ENCODE measurements at regions not wholly inside any gene's neighbourhood (a gene's known extent, or its start where the extent isn't known, plus 50 kb on each side); places are given as distances from the start of the nearest gene placed in this dataset.

DNA sequence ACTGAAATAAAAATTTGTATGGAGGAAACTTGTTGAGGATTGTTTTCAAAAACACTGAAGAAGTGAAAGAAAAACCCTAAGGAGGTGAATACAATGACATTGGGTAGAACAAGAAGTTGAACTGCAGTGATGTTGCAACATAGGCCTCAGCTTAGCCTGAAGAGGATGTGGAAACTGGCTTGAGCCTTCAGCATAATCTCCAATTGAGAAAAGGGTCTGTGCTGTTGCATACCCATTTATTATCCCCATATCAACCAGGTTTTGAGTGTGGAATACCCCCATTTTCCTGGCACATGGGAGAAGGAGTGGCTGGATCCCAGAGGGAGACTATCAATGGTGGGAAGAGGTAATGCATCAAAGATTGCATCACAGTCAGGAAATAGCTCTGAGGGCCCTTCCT, 695.0 kb upstream of the HS3ST1 start:
- Mint-ChIP-seq H3K9me3 (peaks cover 49% of the 10 kb centered on the region), H3K4me1 (no peaks in the 10 kb centered on the region), H3K4me3 (no peak overlapping the region), H3K36me3 (peaks cover 21% of the 10 kb centered on the region), H3K27me3 (ENCODE audit: low read depth) (peaks cover 2% of the 10 kb centered on the region; the same call in 1 of the 2 replicates), H3K27ac (no peak overlapping the region)
- DNase-seq (ENCODE audit: low spot score) (no peak), ATAC-seq (no peak)
- TF ChIP-seq ZNF423 (CRISPR knock-in tag; IDR thresholded peaks at IDR 0.05) (no peak), TEAD1 (CRISPR knock-in tag; IDR thresholded peaks at IDR 0.05) (no peak), SOX15 (CRISPR knock-in tag; IDR thresholded peaks at IDR 0.05) (no peak), SMAD3 (CRISPR knock-in tag; IDR thresholded peaks at IDR 0.05; ENCODE audit: borderline replicate concordance) (no peak), ZBTB21 (CRISPR knock-in tag; IDR thresholded peaks at IDR 0.05; ENCODE audit: borderline replicate concordance) (no peak)
- TF ChIP-seq, protein P1, sequence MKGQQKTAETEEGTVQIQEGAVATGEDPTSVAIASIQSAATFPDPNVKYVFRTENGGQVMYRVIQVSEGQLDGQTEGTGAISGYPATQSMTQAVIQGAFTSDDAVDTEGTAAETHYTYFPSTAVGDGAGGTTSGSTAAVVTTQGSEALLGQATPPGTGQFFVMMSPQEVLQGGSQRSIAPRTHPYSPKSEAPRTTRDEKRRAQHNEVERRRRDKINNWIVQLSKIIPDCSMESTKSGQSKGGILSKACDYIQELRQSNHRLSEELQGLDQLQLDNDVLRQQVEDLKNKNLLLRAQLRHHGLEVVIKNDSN (CRISPR knock-in tag; IDR thresholded peaks at IDR 0.05): no peak
- TF ChIP-seq, protein P2, sequence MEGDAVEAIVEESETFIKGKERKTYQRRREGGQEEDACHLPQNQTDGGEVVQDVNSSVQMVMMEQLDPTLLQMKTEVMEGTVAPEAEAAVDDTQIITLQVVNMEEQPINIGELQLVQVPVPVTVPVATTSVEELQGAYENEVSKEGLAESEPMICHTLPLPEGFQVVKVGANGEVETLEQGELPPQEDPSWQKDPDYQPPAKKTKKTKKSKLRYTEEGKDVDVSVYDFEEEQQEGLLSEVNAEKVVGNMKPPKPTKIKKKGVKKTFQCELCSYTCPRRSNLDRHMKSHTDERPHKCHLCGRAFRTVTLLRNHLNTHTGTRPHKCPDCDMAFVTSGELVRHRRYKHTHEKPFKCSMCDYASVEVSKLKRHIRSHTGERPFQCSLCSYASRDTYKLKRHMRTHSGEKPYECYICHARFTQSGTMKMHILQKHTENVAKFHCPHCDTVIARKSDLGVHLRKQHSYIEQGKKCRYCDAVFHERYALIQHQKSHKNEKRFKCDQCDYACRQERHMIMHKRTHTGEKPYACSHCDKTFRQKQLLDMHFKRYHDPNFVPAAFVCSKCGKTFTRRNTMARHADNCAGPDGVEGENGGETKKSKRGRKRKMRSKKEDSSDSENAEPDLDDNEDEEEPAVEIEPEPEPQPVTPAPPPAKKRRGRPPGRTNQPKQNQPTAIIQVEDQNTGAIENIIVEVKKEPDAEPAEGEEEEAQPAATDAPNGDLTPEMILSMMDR (IDR thresholded peaks at IDR 0.05): no peak
- CTCF ChIA-PET: no interaction called here
- POLR2A ChIA-PET: no interaction called here

DNA sequence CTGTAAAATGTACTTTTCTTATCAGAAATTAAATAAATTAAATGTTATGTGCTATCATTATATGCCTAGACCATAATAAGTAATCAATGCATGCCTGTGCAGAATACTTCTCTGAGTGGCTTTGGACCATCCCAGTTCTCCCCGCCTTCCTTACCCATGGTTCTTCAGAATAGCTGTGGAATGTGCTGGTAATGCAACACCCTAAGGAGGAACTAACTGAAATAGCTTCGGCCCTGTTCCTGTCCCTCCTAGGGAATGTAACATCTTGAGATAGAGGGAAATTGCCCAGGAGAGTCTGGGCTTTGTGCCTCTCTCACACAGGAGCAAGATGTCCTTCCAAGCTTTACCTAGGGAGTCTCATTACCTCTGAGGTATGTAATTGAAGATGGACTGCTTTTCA, 693.6 kb upstream of the HS3ST1 start:
- H3K9me3 Mint-ChIP-seq: peaks cover 58% of the 10 kb centered on the region
- DNase-seq (ENCODE audit: low spot score) (no peak), ATAC-seq (no peak)
- CTCF ChIA-PET: no interaction called here
- H3K27me3 Mint-ChIP-seq (ENCODE audit: low read depth): peaks cover 2% of the 10 kb centered on the region; the same call in 1 of the 2 replicates
- H3K36me3 Mint-ChIP-seq: peaks cover 26% of the 10 kb centered on the region
- TF ChIP-seq MYBL2 (CRISPR knock-in tag; IDR thresholded peaks at IDR 0.05) (no peak), NR1H2 (CRISPR knock-in tag; IDR thresholded peaks at IDR 0.05) (no peak), CREM (CRISPR knock-in tag; IDR thresholded peaks at IDR 0.05) (no peak), ATF1 (CRISPR knock-in tag; IDR thresholded peaks at IDR 0.05) (no peak)
- no peak overlapping the region for H3K27ac Mint-ChIP-seq
- POLR2A ChIA-PET: no interaction called here
- H3K4me3 Mint-ChIP-seq: no peak overlapping the region
- H3K4me1 Mint-ChIP-seq: no peaks in the 10 kb centered on the region

DNA sequence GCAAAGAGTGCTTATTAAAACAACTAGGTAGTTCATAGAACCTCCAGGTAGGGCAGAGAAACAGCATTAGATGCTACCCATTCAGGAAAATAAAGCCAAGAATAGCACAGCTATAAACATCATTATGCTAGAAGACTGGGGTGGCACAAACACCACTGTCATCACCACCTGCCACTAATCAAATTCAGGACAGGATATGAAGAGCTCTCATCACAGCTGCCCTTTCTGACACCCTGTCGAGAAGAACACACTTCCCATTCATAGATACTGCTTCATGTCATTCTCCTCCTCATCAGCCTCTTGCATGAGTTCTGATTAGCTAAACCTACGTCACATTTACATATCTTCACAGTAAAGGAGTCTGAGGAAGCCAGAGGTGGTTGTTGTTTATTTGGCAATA, 692.3 kb upstream of the HS3ST1 start:
- Mint-ChIP-seq H3K27me3 (ENCODE audit: low read depth) (no peaks in the 10 kb centered on the region), H3K9me3 (peaks cover 68% of the 10 kb centered on the region), H3K27ac (no peak overlapping the region), H3K36me3 (peaks cover 32% of the 10 kb centered on the region), H3K4me3 (no peak overlapping the region), H3K4me1 (no peaks in the 10 kb centered on the region)
- POLR2A ChIA-PET: no interaction called here
- TF ChIP-seq OVOL2 (CRISPR knock-in tag; IDR thresholded peaks at IDR 0.05; ENCODE audit: borderline replicate concordance): no peak
- ATAC-seq: no peak
- CTCF ChIA-PET: no interaction called here
- DNase-seq (ENCODE audit: low spot score): no peak

DNA sequence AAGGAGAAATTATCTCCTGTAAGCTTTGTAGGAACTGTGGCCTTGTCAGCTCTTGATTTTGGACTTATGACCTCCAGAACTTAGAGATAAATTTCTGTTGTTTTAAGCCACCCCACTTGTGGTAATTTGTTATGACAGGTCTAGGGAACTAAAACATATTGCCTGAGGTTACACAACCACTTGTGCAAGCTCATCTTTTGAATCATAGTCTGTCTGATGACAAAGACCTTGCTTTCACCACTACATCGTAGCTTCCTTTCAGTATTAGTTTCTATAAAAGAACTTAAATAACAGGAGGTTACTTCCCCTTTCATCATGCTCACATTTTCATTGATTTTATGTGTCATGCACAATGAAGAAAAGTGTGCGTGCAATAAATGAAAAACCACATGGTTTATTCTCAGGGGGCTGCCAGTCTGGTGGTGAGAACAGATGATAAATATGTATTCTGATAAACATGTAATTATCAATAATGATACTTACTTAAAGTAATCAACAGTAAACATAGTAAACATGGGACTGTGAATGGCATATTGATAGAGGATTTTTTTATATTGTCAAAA, 690.0 kb upstream of the HS3ST1 start:
- Mint-ChIP-seq H3K36me3 (peaks cover 49% of the 10 kb centered on the region), H3K4me3 (no peak overlapping the region)
- POLR2A ChIA-PET: no interaction called here

More for the DNA sequence above, 690.0 kb upstream of the HS3ST1 start:
- Mint-ChIP-seq H3K27ac (no peak overlapping the region), H3K27me3 (ENCODE audit: low read depth) (no peaks in the 10 kb centered on the region), H3K4me1 (no peaks in the 10 kb centered on the region), H3K9me3 (peaks cover 78% of the 10 kb centered on the region)
- TF ChIP-seq EMX1 (CRISPR knock-in tag; IDR thresholded peaks at IDR 0.05): no peak
- TF ChIP-seq, protein P1 (CRISPR knock-in tag; IDR thresholded peaks at IDR 0.05): no peak
- no peak for TF ChIP-seq ZNF416 (CRISPR knock-in tag; IDR thresholded peaks at IDR 0.05)
- TF ChIP-seq, protein P3, sequence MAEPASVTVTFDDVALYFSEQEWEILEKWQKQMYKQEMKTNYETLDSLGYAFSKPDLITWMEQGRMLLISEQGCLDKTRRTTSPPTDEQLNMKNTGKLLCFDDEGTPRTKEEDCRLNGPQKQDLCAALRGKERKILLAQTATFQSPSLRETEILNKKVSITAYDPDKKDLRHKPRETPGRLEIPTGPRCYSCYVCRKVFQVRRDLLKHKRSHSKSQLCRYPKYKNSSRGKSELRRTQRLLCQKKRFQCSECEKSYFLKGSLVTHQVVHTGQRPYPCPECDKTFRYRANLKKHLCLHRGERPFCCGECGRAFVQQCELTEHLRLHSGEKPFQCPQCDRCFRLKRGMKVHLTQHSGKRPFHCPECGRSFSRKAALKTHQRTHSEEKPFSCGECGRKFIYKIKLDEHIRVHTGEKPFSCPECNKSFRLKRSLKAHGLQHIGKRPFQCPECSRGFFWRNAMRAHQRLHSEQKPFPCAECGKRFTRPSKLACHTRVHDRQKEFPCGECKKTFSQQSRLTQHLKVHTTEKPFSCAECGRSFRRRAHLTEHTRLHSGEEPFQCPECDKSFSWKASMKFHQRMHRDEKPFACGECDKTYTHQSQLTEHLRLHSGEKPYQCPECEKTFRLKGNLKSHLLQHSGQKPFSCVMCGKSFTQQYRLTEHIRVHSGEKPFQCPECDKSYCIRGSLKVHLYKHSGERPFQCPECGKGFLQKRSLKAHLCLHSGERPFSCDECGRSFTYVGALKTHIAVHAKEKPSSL (CRISPR knock-in tag; conservative IDR thresholded peaks at IDR 0.05): no peak
- TF ChIP-seq ZNF317 (CRISPR knock-in tag; IDR thresholded peaks at IDR 0.05; ENCODE audit: borderline replicate concordance, low read depth): no peak
- TF ChIP-seq FOXP1 (CRISPR knock-in tag; IDR thresholded peaks at IDR 0.05; ENCODE audit: borderline replicate concordance): no peak
- TF ChIP-seq, protein P4, sequence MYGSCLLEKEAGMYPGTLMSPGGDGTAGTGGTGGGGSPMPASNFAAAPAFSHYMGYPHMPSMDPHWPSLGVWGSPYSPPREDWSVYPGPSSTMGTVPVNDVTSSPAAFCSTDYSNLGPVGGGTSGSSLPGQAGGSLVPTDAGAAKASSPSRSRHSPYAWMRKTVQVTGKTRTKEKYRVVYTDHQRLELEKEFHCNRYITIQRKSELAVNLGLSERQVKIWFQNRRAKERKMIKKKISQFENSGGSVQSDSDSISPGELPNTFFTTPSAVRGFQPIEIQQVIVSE (CRISPR knock-in tag; IDR thresholded peaks at IDR 0.05; ENCODE audit: borderline replicate concordance): no peak
- TF ChIP-seq RELA (CRISPR knock-in tag; IDR thresholded peaks at IDR 0.05; ENCODE audit: borderline replicate concordance): no peak
- no peak for TF ChIP-seq GABPB1 (CRISPR knock-in tag; IDR thresholded peaks at IDR 0.05)
- no peak for TF ChIP-seq CBFB (CRISPR knock-in tag; IDR thresholded peaks at IDR 0.05; ENCODE audit: low read depth)
- no peak for TF ChIP-seq JAZF1 (CRISPR knock-in tag; IDR thresholded peaks at IDR 0.05)
- CTCF ChIA-PET: no interaction called here
- DNase-seq (ENCODE audit: low spot score): no peak
- no peak for ATAC-seq
